ENCODE measurements at regions not wholly inside any gene's neighbourhood (a gene's known extent, or its start where the extent isn't known, plus 50 kb on each side); places are given as distances from the start of the nearest gene placed in this dataset.

DNA sequence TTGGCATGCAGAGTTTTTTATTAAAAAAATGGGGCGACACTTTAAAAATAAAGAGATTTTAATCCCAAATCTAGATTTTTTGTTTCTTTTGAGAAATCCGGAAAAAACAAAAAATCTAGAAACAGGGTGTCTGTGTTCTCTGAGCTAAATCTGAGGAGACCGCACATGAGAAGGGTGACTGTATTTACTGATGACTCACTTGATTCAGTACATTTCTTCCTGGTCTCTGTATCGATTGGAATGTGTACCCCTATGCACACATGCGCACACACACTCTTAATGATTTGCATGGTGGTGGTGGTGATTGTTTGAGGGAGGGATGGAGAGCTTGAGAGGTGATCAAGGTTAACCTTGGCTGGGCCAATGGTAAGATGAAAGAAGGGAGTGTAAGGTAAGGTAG lies 443.1 kb upstream of the THRB start:
- Mint-ChIP-seq H3K27ac (ENCODE audit: unreplicated experiment) (no peak overlapping the region), H3K4me3 (ENCODE audit: unreplicated experiment) (no peak overlapping the region)

DNA sequence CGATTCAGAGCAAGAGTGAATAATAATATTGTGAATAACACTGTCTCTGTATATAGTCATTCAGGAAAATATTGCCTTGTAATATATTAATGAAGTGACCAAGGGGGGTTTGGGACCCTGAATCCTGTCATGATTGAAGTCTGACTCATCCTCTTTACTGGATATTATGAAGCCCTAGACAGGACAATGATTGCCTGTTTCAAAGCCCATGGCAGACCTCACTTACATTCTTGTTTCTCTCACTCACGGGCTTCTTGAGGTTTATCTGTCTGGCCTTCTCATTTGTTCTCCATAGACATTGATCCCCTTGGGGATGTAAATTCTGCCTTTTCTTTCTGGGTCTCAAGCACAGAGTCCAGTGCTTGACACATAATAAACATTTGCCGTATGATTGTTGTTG lies 449.3 kb upstream of the THRB start:
- TF ChIP-seq, protein P1, sequence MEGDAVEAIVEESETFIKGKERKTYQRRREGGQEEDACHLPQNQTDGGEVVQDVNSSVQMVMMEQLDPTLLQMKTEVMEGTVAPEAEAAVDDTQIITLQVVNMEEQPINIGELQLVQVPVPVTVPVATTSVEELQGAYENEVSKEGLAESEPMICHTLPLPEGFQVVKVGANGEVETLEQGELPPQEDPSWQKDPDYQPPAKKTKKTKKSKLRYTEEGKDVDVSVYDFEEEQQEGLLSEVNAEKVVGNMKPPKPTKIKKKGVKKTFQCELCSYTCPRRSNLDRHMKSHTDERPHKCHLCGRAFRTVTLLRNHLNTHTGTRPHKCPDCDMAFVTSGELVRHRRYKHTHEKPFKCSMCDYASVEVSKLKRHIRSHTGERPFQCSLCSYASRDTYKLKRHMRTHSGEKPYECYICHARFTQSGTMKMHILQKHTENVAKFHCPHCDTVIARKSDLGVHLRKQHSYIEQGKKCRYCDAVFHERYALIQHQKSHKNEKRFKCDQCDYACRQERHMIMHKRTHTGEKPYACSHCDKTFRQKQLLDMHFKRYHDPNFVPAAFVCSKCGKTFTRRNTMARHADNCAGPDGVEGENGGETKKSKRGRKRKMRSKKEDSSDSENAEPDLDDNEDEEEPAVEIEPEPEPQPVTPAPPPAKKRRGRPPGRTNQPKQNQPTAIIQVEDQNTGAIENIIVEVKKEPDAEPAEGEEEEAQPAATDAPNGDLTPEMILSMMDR (IDR thresholded peaks at IDR 0.05), result no peak
- no peak overlapping the region for H3K27ac Mint-ChIP-seq (ENCODE audit: unreplicated experiment)
- H3K27me3 Mint-ChIP-seq (ENCODE audit: unreplicated experiment), result no peaks in the 10 kb centered on the region
- no peak for DNase-seq (ENCODE audit: extremely low spot score, unreplicated experiment)
- H3K4me1 Mint-ChIP-seq (ENCODE audit: unreplicated experiment), result no peaks in the 10 kb centered on the region
- no peak overlapping the region for H3K4me3 Mint-ChIP-seq (ENCODE audit: unreplicated experiment)
- no peaks in the 10 kb centered on the region for H3K36me3 Mint-ChIP-seq (ENCODE audit: unreplicated experiment)
- H3K9me3 Mint-ChIP-seq (ENCODE audit: unreplicated experiment), result no peaks in the 10 kb centered on the region

More for the DNA sequence above, 443.1 kb upstream of the THRB start:
- DNase-seq (ENCODE audit: extremely low spot score, unreplicated experiment), result no peak
- H3K4me1 Mint-ChIP-seq (ENCODE audit: unreplicated experiment), result no peaks in the 10 kb centered on the region
- no peaks in the 10 kb centered on the region for H3K27me3 Mint-ChIP-seq (ENCODE audit: unreplicated experiment)
- H3K36me3 Mint-ChIP-seq (ENCODE audit: unreplicated experiment), result no peaks in the 10 kb centered on the region
- TF ChIP-seq, protein P1 (IDR thresholded peaks at IDR 0.05), result no peak
- no peaks in the 10 kb centered on the region for H3K9me3 Mint-ChIP-seq (ENCODE audit: unreplicated experiment)

DNA sequence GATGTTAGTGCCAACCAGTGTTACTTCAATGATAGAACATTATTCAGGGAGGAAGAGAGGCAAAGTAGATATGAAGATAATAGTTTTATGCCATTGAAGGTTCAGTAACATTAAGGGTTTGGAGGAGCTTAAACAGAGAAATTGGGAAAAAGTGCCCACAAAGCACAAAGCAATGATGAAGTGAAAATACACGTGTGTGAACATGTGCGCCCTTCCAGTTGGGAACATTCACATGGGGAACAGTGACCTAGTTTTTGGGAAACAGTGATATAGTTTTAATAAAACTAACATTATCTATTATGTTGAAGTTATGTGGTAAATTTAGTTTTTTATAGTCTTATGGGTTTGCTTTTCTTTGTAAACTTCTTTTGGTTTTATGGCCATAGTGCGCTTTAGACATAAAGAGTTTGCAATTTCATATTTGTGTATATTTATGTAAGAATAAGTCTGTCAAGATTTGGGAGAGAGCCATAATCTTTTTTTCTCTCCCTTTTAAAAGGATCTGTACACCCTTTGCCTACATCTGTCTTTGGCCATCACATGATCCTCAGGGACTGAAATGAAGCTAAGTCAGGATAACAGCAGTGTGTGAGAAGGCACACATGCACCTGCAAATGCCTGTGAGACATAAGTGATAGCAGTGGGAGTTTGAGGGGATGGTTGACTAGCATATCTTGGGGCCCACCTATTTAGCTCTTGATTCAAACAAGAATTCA lies 450.3 kb upstream of the THRB start:
- no peak overlapping the region for H3K4me3 Mint-ChIP-seq (ENCODE audit: unreplicated experiment)
- TF ChIP-seq, protein P1 (IDR thresholded peaks at IDR 0.05), result no peak
- H3K27me3 Mint-ChIP-seq (ENCODE audit: unreplicated experiment), result no peaks in the 10 kb centered on the region
- no peaks in the 10 kb centered on the region for H3K4me1 Mint-ChIP-seq (ENCODE audit: unreplicated experiment)
- no peak for DNase-seq (ENCODE audit: extremely low spot score, unreplicated experiment)
- H3K9me3 Mint-ChIP-seq (ENCODE audit: unreplicated experiment), result no peaks in the 10 kb centered on the region
- no peaks in the 10 kb centered on the region for H3K36me3 Mint-ChIP-seq (ENCODE audit: unreplicated experiment)
- H3K27ac Mint-ChIP-seq (ENCODE audit: unreplicated experiment), result no peak overlapping the region

DNA sequence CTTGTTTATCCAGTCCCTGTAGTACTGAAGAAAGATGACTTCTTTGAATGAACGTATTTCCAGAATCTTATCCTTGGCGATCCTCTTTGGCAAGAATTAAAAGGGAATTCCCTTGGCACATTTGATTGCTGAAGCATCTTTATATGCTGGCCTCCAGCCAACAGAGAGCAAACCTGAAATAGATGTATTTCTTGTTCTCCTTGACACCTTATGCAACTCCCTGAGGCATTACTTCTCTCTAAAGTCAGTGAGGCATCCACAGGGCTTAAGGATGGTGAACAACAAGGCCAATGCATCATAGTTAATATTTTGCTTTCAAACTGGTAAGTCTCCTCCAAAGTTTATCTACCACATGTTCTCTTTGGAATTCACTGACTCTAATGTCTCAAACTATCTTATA lies 450.9 kb upstream of the THRB start:
- H3K27ac Mint-ChIP-seq (ENCODE audit: unreplicated experiment), result no peak overlapping the region

DNA sequence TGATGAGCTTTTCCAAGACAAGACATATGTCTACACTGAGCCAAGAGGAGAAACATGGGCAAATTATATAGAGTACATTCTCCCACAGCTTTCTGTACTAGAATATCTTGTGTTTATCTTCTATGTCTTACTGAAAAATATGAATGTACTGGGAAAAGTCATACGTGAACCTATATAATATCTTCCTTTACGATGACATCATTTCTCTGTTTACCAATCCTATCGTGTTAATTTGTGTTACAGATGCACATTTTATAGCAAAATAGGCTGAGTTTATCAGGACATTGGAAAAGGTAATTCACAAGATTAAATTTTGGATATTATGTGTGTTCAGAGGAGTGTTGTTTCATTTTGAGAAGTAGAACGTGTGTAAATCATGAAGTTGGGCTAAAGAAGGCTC lies 452.5 kb upstream of the THRB start:
- no peaks in the 10 kb centered on the region for H3K4me1 Mint-ChIP-seq (ENCODE audit: unreplicated experiment)
- no peaks in the 10 kb centered on the region for H3K27me3 Mint-ChIP-seq (ENCODE audit: unreplicated experiment)
- H3K4me3 Mint-ChIP-seq (ENCODE audit: unreplicated experiment), result no peak overlapping the region

More for the DNA sequence above, 450.9 kb upstream of the THRB start:
- DNase-seq (ENCODE audit: extremely low spot score, unreplicated experiment), result no peak
- Mint-ChIP-seq H3K27me3 (ENCODE audit: unreplicated experiment) (no peaks in the 10 kb centered on the region), H3K36me3 (ENCODE audit: unreplicated experiment) (no peaks in the 10 kb centered on the region), H3K4me1 (ENCODE audit: unreplicated experiment) (no peaks in the 10 kb centered on the region), H3K9me3 (ENCODE audit: unreplicated experiment) (no peaks in the 10 kb centered on the region), H3K4me3 (ENCODE audit: unreplicated experiment) (no peak overlapping the region)
- TF ChIP-seq, protein P1 (IDR thresholded peaks at IDR 0.05), result no peak

More for the DNA sequence above, 452.5 kb upstream of the THRB start:
- no peaks in the 10 kb centered on the region for H3K9me3 Mint-ChIP-seq (ENCODE audit: unreplicated experiment)
- no peak for DNase-seq (ENCODE audit: extremely low spot score, unreplicated experiment)
- H3K36me3 Mint-ChIP-seq (ENCODE audit: unreplicated experiment), result no peaks in the 10 kb centered on the region
- no peak overlapping the region for H3K27ac Mint-ChIP-seq (ENCODE audit: unreplicated experiment)
- TF ChIP-seq, protein P1 (IDR thresholded peaks at IDR 0.05), result no peak

Data from osteocyte (in vitro differentiated cells).